Mucosa of descending colon (tissue), 3 donors: ENCODE measurements at regions not wholly inside any gene's neighbourhood (a gene's known extent, or its start where the extent isn't known, plus 50 kb on each side); places are given as distances from the start of the nearest gene placed in this dataset.

ENCODE experiments used
- ATAC-seq: fragments of 200-7000 bp; cut with Tn5 transposase; one replicate; pipeline ENCODE4 v1.9.1; 2020; ENCODE audit warnings: mild to moderate bottlenecking, moderate library complexity
- DNase-seq, 3 donors: peaks; one replicate each; pipeline ENCODE4 v3.0.0-alpha.2; 2020
- H3K36me3 ChIP-seq: fragments of 200-600 bp; one replicate; pipeline ENCODE4 v1.8.0; 2021; ENCODE audit warnings: low read depth, mild to moderate bottlenecking
- H3K4me1 ChIP-seq: fragments of 200-600 bp; one replicate; pipeline ENCODE4 v1.8.0; 2021; ENCODE audit warnings: low read depth, mild to moderate bottlenecking
- H3K4me3 ChIP-seq: fragments of 200-600 bp; one replicate; pipeline ENCODE4 v1.8.0; 2021; ENCODE audit warnings: mild to moderate bottlenecking
- H3K9me3 ChIP-seq: fragments of 200-600 bp; one replicate; pipeline ENCODE4 v1.8.0; 2021; ENCODE audit warnings: mild to moderate bottlenecking
- CTCF ChIP-seq: fragments of 200-600 bp; IDR thresholded peaks from one replicate; pipeline ENCODE4 v1.8.0; 2022; ENCODE audit warnings: antibody characterized with exemption, mild to moderate bottlenecking
- intact Hi-C, 2 donors: fragments of 100-400 bp; cut with DNase I in 1 of 2; cut with micrococcal nuclease in 1 of 2; formaldehyde crosslinking; loops; one replicate each; pipeline versions ENCODE4 v1.11.0 to v1.11.1; 2022; cut with DNase I, micrococcal nuclease
- donor health status: DM: no; HTN: no; CAD: no; lungs with moderate emphysema.
- donor health status: DM: no; HTN: no; CAD: no.
- donor health status: DM: no; HTN: yes; CAD: no.

DNA sequence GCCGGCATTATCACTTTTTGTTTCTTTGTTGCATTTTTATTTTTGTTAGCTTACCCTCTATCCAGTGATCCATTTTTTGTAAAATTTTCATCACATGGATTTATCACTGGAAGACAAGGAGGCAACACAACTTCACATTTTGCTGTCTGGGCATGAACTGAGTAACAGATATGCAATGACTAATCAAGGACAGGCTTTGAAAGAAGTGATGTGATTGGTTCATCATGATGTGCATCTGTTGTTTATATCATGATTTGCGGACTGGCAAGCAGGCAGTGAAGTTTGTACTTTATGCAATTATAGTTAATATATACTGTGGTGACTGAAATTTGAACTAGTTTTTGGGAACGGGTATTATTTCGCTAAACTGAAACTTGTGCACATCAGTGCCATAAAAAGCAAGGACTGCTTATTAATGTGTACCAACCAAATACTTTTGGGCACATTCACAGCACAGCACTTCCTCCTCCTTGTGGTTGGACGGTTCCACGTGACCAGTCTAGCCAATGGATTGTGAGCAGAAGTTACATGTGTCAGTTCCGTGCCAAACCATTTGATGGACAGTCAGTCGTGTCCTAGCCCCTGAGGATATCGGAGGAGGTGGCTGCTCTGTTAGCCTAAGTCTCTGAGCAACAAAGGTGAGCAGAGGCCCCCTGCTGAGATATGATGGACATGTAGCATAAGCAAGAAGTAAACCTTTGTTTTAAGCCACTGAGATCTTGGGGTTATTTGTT lies 201.4 kb upstream of the SIX2 start:
- no peak overlapping the region for H3K4me3 ChIP-seq
- H3K4me1 ChIP-seq: no peaks in the 10 kb centered on the region
- no peaks in the 10 kb centered on the region for H3K9me3 ChIP-seq
- no peak for DNase-seq
- no peak for TF ChIP-seq CTCF
- no peaks in the 10 kb centered on the region for H3K36me3 ChIP-seq
- ATAC-seq: no peak
- intact Hi-C loops: no loop called here

DNA sequence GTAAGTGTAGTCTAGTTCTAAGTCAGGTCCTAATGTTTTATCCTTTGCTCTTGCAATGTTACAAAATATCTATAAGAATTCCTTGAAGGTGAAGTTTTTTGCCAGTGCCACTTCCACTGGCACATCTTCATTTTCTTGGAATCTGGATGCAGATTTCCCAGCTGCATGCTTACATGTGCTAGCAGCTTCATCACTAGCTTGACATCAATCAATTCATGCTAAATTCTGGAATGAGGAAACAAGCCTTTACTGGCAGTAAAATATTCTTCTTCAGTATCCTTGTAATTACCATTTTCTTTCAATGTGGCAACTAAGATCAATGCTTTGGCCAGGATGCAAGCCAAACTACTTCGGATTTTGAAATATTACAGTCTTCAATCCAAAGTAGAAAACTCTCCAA lies 200.6 kb upstream of the SIX2 start:
- ATAC-seq (no peak), DNase-seq (no peak)
- H3K4me3 ChIP-seq: no peak overlapping the region
- no peak for TF ChIP-seq CTCF
- no peaks in the 10 kb centered on the region for H3K4me1 ChIP-seq
- intact Hi-C loops: no loop called here
- no peaks in the 10 kb centered on the region for H3K9me3 ChIP-seq
- H3K36me3 ChIP-seq: no peaks in the 10 kb centered on the region

DNA sequence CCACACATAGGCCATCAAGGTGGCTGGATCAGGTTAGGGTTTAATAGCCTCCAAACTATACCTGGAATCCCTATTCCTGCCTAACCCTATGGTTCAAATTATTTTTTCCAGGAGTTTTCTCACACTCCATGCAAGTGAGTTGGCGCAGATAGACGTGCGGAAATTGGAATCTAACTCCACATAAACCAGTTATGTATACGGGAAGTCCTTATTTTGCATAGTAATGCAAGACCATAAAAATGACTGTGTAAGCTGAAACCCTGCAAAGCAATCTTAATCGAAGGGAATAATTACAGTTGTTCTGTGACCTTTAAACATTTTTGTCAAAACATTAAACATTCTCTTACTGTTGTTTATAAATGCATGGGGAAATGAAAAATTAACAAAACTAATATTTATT lies 200.1 kb upstream of the SIX2 start:
- DNase-seq (no peak), ATAC-seq (no peak)
- H3K36me3 ChIP-seq: no peaks in the 10 kb centered on the region
- H3K4me1 ChIP-seq: no peaks in the 10 kb centered on the region
- intact Hi-C loops: no loop called here
- no peak overlapping the region for H3K4me3 ChIP-seq
- TF ChIP-seq CTCF: no peak
- no peaks in the 10 kb centered on the region for H3K9me3 ChIP-seq

DNA sequence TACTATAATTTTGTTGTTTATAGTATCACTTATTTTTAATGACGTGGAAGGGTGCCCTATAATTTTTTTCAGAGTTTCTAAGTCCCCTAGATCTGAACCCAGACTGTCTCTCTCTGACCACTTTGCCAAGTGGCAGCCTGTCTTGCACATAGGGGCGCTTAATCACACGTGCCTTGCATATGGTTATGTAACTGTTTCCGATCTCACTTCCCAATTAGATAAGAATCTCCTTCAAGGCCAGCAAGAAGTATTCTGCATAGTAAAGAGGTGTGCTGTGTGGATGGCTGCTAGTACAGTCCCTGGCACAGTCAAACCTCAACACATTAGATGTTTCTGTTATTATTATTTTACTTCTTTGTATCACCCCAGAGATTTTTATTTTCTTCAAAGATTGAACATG lies 197.8 kb upstream of the SIX2 start:
- Histone ChIP-seq H3K4me1 (no peaks in the 10 kb centered on the region), H3K36me3 (no peaks in the 10 kb centered on the region), H3K4me3 (no peak overlapping the region), H3K9me3 (no peaks in the 10 kb centered on the region)
- no peak for DNase-seq
- ATAC-seq: no peak
- no peak for TF ChIP-seq CTCF
- intact Hi-C loops: no loop called here

- DNase-seq: no peak
- no peak for ATAC-seq
- Histone ChIP-seq H3K4me1 (no peaks in the 10 kb centered on the region), H3K9me3 (no peaks in the 10 kb centered on the region), H3K4me3 (no peak overlapping the region), H3K36me3 (no peaks in the 10 kb centered on the region)
- intact Hi-C loops: no loop called here
- TF ChIP-seq CTCF: no peak
Observed at GRCh38 chr2:45205985-45206384, 196.7 kb upstream of the SIX2 start.

DNA sequence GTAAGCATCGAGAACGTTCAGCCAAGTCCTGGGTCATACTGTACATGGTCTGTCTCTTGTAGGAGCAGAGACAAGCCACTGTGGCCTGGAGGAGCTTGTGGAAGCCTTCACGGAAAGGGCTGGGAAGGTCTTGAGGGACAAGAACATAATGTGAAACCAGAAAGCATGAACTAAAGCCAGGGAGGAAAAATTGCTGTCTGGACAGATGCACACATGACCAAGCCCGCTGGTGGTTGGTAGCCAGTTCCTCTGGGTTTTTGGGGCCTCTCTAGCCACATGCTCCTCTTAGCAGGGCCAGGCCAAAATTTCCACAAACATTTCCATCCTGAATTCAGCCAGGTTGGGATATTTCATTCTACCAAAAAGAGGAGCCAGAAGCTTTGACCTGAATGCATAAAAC lies 196.2 kb upstream of the SIX2 start:
- Histone ChIP-seq H3K4me3 (no peak overlapping the region), H3K36me3 (no peaks in the 10 kb centered on the region), H3K9me3 (no peaks in the 10 kb centered on the region), H3K4me1 (no peaks in the 10 kb centered on the region)
- intact Hi-C loops: no loop called here
- no peak for DNase-seq
- TF ChIP-seq CTCF: no peak
- no peak for ATAC-seq
